LNCAP (cell line): ENCODE measurements at regions not wholly inside any gene's neighbourhood (a gene's known extent, or its start where the extent isn't known, plus 50 kb on each side); places are given as distances from the start of the nearest gene placed in this dataset.

Experiments
- CTCF ChIP-seq: fragments of 450-650 bp; IDR thresholded peaks from 2 replicates; pipeline ENCODE4 v1.5.1; 2017; ENCODE audit warnings: mild to moderate bottlenecking

GRCh38 chr5:124924729-124925128 is 178.3 kb upstream of the ZNF608 start:
- no peak for TF ChIP-seq CTCF

- TF ChIP-seq CTCF, result no peak
Measured at GRCh38 chr5:124927735-124928134, 181.3 kb upstream of the ZNF608 start.

- TF ChIP-seq CTCF, result no peak
Measured at GRCh38 chr5:124929000-124929399, 182.6 kb upstream of the ZNF608 start.

- TF ChIP-seq CTCF, result no peak
Measured at GRCh38 chr5:124932791-124933600, 186.6 kb upstream of the ZNF608 start.

- TF ChIP-seq CTCF, result no peak
Measured at GRCh38 chr5:124935065-124935464, 188.6 kb upstream of the ZNF608 start.

GRCh38 chr5:124936626-124936933 is 190.1 kb upstream of the ZNF608 start:
- TF ChIP-seq CTCF, result no peak

- no peak for TF ChIP-seq CTCF
Measured at GRCh38 chr5:124941051-124942049, 194.9 kb upstream of the ZNF608 start.
